ENCODE measurements at regions not wholly inside any gene's neighbourhood (a gene's known extent, or its start where the extent isn't known, plus 50 kb on each side); places are given as distances from the start of the nearest gene placed in this dataset.

DNA sequence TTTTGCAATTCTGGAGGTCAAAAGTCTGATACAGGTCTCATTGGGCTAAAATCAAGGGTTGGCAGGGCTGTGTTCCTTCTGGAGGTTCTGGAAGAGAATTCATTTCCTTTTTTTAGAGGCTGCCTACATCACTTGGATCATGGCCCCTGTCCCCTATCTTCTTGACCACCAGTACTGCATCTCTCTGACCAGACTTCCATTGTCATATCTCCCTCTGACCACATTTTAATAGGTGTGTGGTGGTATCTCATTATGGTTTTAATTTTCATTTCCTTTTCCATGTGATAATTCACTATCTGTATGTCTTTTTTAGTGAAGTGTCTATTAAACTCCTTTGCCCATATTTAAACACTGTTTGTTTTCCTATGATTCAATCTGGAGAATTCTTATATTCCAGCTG lies 215.2 kb upstream of the OTX2 start:
- H3K4me3 ChIP-seq (ENCODE audit: low read depth, low read length), result no peak overlapping the region
- TF ChIP-seq, protein P1, sequence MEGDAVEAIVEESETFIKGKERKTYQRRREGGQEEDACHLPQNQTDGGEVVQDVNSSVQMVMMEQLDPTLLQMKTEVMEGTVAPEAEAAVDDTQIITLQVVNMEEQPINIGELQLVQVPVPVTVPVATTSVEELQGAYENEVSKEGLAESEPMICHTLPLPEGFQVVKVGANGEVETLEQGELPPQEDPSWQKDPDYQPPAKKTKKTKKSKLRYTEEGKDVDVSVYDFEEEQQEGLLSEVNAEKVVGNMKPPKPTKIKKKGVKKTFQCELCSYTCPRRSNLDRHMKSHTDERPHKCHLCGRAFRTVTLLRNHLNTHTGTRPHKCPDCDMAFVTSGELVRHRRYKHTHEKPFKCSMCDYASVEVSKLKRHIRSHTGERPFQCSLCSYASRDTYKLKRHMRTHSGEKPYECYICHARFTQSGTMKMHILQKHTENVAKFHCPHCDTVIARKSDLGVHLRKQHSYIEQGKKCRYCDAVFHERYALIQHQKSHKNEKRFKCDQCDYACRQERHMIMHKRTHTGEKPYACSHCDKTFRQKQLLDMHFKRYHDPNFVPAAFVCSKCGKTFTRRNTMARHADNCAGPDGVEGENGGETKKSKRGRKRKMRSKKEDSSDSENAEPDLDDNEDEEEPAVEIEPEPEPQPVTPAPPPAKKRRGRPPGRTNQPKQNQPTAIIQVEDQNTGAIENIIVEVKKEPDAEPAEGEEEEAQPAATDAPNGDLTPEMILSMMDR (IDR thresholded peaks at IDR 0.05; ENCODE audit: low read depth, low read length, missing control alignments), result no peak
- DNase-seq (ENCODE audit: low read depth), result no peak
- in situ Hi-C loops (cut with HindIII; ENCODE audit: low sequenced_read_pairs), result no loop called here

DNA sequence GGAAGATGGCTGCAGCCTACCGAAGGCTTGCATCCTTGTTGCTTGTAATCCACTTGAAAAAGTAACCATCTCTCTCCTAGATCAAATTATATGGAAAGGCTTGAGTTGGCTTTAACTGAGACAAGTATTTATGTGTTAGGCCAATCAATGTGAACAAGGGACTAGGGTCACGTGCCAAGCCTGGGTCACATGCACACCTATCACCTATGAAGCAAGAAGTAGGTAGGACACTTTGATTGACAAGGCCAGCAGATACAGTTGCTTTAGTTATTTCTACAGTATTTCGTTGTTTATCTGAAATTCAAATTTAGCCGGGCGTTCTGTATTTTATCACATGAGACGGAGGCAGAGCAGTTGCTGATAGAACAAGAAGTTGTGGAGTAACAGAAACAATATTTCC lies 212.3 kb upstream of the OTX2 start:
- in situ Hi-C loops (cut with HindIII; ENCODE audit: low sequenced_read_pairs), result no loop called here
- no peak overlapping the region for H3K4me3 ChIP-seq (ENCODE audit: low read depth, low read length)
- no peak for DNase-seq (ENCODE audit: low read depth)
- TF ChIP-seq, protein P1 (IDR thresholded peaks at IDR 0.05; ENCODE audit: low read depth, low read length, missing control alignments), result no peak

DNA sequence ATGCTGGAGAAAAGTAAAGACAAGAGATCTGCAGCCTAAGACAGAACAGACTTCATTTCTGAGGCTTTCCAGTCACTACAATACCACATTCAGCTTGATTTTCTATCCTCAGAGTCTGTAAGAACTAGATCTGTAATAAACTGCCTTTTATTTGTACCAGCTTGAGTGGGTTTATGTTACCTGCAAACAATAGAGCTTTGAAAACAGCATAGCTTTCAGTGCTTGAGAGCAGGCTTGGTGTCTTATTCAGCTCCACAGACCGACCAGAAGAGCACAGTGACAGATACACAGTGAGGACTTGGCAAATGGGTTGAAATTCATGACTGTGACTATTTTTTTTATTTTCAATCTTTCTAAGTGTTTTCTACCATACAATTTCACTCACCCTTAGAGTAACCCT lies 207.8 kb upstream of the OTX2 start:
- H3K4me3 ChIP-seq (ENCODE audit: low read depth, low read length), result no peak overlapping the region
- TF ChIP-seq, protein P1 (IDR thresholded peaks at IDR 0.05; ENCODE audit: low read depth, low read length, missing control alignments), result no peak
- DNase-seq (ENCODE audit: low read depth), result no peak
- in situ Hi-C loops (cut with HindIII; ENCODE audit: low sequenced_read_pairs), result no loop called here

DNA sequence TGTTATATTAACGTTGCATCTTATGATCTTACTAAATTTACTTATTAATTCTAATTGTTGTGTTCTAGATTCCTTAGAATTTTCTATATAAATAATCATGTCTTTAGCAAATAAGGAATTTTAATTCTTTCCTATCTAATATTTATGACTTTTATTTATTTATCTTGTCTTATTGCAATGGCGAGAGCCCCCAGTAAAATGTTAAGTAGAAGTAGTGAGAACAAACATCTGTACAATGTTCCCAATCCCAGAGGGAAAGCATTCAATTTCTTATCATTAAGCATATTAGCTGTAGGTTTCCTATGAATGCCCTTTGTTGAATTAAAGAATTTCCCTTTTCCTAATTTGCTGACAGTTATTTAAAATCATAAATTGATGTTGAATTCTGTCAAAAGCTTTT lies 203.7 kb upstream of the OTX2 start:
- in situ Hi-C loops (cut with HindIII; ENCODE audit: low sequenced_read_pairs), result no loop called here
- TF ChIP-seq, protein P1 (IDR thresholded peaks at IDR 0.05; ENCODE audit: low read depth, low read length, missing control alignments), result no peak

DNA sequence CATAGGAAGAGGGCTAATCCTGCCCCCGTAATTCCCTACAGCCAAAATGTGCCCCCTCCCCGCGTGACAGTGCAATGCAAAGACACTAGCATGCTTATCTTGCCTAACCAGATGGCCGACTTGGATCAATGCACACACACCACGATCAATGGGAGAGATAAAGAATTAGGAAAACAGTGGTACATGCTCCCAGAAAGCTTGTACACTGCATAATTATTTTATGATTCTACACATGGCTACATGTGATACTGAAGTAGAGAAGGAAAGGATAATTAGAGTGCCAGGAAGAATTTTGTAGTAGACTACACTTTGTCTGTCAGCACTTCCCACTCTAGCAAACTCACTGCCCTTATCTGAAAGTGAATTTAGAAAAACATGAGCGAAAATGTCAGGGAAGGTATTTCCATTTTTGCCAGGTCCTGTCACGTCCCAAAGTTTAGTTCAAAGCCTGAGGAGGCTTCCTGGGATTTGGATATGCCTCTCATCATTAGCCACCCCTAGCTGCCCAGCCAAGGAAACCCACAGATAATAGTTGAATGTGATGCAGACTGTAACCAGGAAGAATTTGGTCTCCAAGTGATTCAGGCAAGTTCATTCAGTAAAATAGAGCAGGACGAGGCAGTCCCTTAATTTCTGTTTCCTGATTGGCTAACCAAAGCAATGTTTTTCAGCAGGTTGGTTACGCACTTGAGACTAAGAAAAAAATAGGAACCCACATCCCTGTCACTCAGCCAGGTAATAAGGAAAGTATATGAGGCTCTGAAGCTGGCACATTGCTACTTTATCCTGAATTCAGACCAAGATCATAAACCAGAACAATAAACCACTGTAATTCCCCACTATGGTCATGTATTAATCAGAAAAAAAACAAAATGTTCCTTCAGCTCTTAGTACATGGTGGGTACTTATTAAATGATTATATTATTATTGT lies 199.6 kb upstream of the OTX2 start:
- no peak overlapping the region for H3K4me3 ChIP-seq (ENCODE audit: low read depth, low read length)
- DNase-seq (ENCODE audit: low read depth), result no peak
- TF ChIP-seq, protein P1 (IDR thresholded peaks at IDR 0.05; ENCODE audit: low read depth, low read length, missing control alignments), result no peak
- in situ Hi-C loops (cut with HindIII; ENCODE audit: low sequenced_read_pairs), result no loop called here

More for the DNA sequence above, 203.7 kb upstream of the OTX2 start:
- H3K4me3 ChIP-seq (ENCODE audit: low read depth, low read length), result no peak overlapping the region
- DNase-seq (ENCODE audit: low read depth), result no peak

DNA sequence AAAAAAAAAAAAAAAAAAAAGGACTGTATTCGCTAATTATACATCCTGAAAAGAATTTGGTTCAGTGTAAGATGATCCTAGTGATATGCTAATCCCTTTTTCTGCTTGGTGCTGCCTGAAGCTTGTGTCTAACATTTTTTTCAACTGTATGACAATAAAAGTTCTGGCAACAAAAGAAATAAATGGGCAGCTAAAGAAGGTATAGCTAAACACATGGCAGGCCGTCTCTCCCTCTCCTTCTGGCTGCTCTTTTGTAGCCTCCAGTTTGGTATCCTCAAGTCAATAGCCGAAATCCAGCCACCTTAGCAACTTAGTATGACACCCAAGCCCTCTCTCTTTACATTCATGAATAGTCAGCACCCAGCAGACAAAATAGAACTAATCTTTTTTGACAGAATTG lies 198.3 kb upstream of the OTX2 start:
- in situ Hi-C loops (cut with HindIII; ENCODE audit: low sequenced_read_pairs), result no loop called here

More for the DNA sequence above, 198.3 kb upstream of the OTX2 start:
- TF ChIP-seq, protein P1 (IDR thresholded peaks at IDR 0.05; ENCODE audit: low read depth, low read length, missing control alignments), result no peak
- no peak for DNase-seq (ENCODE audit: low read depth)
- no peak overlapping the region for H3K4me3 ChIP-seq (ENCODE audit: low read depth, low read length)
